Germinal center (tissue), 1 donor: ENCODE measurements at regions not wholly inside any gene's neighbourhood (a gene's known extent, or its start where the extent isn't known, plus 50 kb on each side); places are given as distances from the start of the nearest gene placed in this dataset.

Experiments
- DNase-seq: peaks from one replicate; pipeline ENCODE4 v3.0.0; 2012; ENCODE audit warnings: mixed read lengths, low spot score

GRCh38 chr7:17520941-17521340 is 222.5 kb downstream of the AHR start:
- no peak for DNase-seq

GRCh38 chr7:17521437-17521836 is 223.0 kb downstream of the AHR start:
- no peak for DNase-seq

GRCh38 chr7:17523813-17524739 is 225.6 kb downstream of the AHR start:
- DNase-seq = no peak

GRCh38 chr7:17524746-17525145 is 226.3 kb downstream of the AHR start:
- DNase-seq = no peak

- DNase-seq = no peak
These were observed 228.2 kb downstream of the AHR start for GRCh38 chr7:17526621-17527020.

GRCh38 chr7:17528636-17529035 is 230.2 kb downstream of the AHR start:
- DNase-seq = no peak

- no peak for DNase-seq
These were observed 231.8 kb downstream of the AHR start for GRCh38 chr7:17530244-17530643.

- DNase-seq = peak; percentile 45
These were observed 232.4 kb downstream of the AHR start for GRCh38 chr7:17530741-17531421.

GRCh38 chr7:17532861-17533404 is 234.5 kb downstream of the AHR start:
- DNase-seq = no peak

GRCh38 chr7:17534348-17534747 is 235.9 kb downstream of the AHR start:
- DNase-seq = no peak

- no peak for DNase-seq
These were observed 237.3 kb downstream of the AHR start for GRCh38 chr7:17535776-17536175.

- DNase-seq = no peak
These were observed 245.9 kb downstream of the AHR start for GRCh38 chr7:17544401-17544800.

GRCh38 chr7:17545348-17545747 is 246.9 kb downstream of the AHR start:
- no peak for DNase-seq

- no peak for DNase-seq
These were observed 247.7 kb downstream of the AHR start for GRCh38 chr7:17546189-17546588.

GRCh38 chr7:17546592-17546991 is 248.1 kb downstream of the AHR start:
- DNase-seq = no peak

- no peak for DNase-seq
These were observed 249.7 kb downstream of the AHR start for GRCh38 chr7:17548014-17548653.

GRCh38 chr7:17549406-17549805 is 251.0 kb downstream of the AHR start:
- no peak for DNase-seq

GRCh38 chr7:17552373-17552772 is 253.9 kb downstream of the AHR start:
- no peak for DNase-seq

- DNase-seq = no peak
These were observed 254.5 kb downstream of the AHR start for GRCh38 chr7:17552952-17553351.

GRCh38 chr7:17554341-17555015 is 256.0 kb downstream of the AHR start:
- DNase-seq = no peak

- DNase-seq = no peak
These were observed 257.9 kb downstream of the AHR start for GRCh38 chr7:17556247-17556956.
